ENCODE measurements at regions not wholly inside any gene's neighbourhood (a gene's known extent, or its start where the extent isn't known, plus 50 kb on each side); places are given as distances from the start of the nearest gene placed in this dataset.

GRCh38 chr10:14460447-14460846, 129.7 kb upstream of the FRMD4A start:
- H3K4me3 ChIP-seq (ENCODE audit: insufficient read depth, low read depth, low read length) = no peak overlapping the region
- no peak overlapping the region for H4K91ac ChIP-seq (ENCODE audit: insufficient read depth, low read depth, low read length)
- no peak overlapping the region for H2AFZ ChIP-seq (replicated peaks; ENCODE audit: low read length, poor library complexity)
- H2BK120ac ChIP-seq (ENCODE audit: low read depth, low read length) = no peak overlapping the region
- H3K9ac ChIP-seq (ENCODE audit: low read depth, low read length) = no peak overlapping the region
- no peak overlapping the region for H4K8ac ChIP-seq (ENCODE audit: low read depth in 2 of 2, low read length in 2 of 2)
- in situ Hi-C loops (cut with MboI; ENCODE audit: low sequenced_read_pairs) = no loop called here
- ATAC-seq (ENCODE audit: low read depth) (no peak), DNase-seq (no peak)
- H3K27ac ChIP-seq (ENCODE audit: insufficient read depth, low read length) = no peak overlapping the region
- H3K14ac ChIP-seq (replicated peaks; ENCODE audit: low read depth, low read length) = no peak overlapping the region
- no peaks in the 10 kb centered on the region for H3K36me3 ChIP-seq (ENCODE audit: control insufficient read depth, insufficient read depth, low read length)
- H2AK5ac ChIP-seq (ENCODE audit: low read depth, low read length) = no peak overlapping the region
- H3K9me3 ChIP-seq (ENCODE audit: control insufficient read depth, insufficient read depth, low read length) = no peaks in the 10 kb centered on the region
- ChIA-PET POLR2A (ENCODE audit: unreplicated experiment) (no interaction called here), CTCF (no interaction called here)
- no peak overlapping the region for H4K5ac ChIP-seq (ENCODE audit: low read depth, low read length)
- no peaks in the 10 kb centered on the region for H3K27me3 ChIP-seq (ENCODE audit: control insufficient read depth, insufficient read depth, low read length)
- no peak overlapping the region for H3K18ac ChIP-seq (ENCODE audit: low read depth, low read length)
- no CpG with 5 or more reads among the region's 2 CpGs for WGBS, 2 experiments (ENCODE audit: extremely low coverage in 2 of 2, insufficient read length in 1 of 2)
- H2BK20ac ChIP-seq (ENCODE audit: low read depth, low read length) = no peak overlapping the region
- no peaks in the 10 kb centered on the region for H3K79me1 ChIP-seq (ENCODE audit: low read depth in 1 of 2, low read length in 2 of 2)
- H4K20me1 ChIP-seq (ENCODE audit: insufficient read depth, low read length) = no peaks in the 10 kb centered on the region
- H3K23ac ChIP-seq (ENCODE audit: low read depth, low read length) = no peak overlapping the region
- no TSS peak for BruUV-seq (replicated peaks)
- no peak overlapping the region for H2AK9ac ChIP-seq (replicated peaks; ENCODE audit: low read depth, low read length, poor library complexity)
- no peak overlapping the region for H3K4me2 ChIP-seq (ENCODE audit: low read depth, low read length)
- no peak overlapping the region for H3K4ac ChIP-seq (ENCODE audit: low read depth, low read length)
- no peak overlapping the region for H3K56ac ChIP-seq (ENCODE audit: extremely low read depth, insufficient read depth, low read length)
- no peaks in the 10 kb centered on the region for H3K9me1 ChIP-seq (ENCODE audit: insufficient read depth, low read length)
- no peak overlapping the region for H2BK15ac ChIP-seq (ENCODE audit: low read depth, low read length)
- dilution Hi-C loops (cut with HindIII; ENCODE audit: low sequenced_read_pairs, unreplicated experiment) = no loop called here
- H2BK5ac ChIP-seq (ENCODE audit: low read depth, low read length, poor library complexity, severe bottlenecking) = no peak overlapping the region
- intact Hi-C loops (cut with micrococcal nuclease) = no loop called here
- H3K4me1 ChIP-seq (ENCODE audit: control insufficient read depth, insufficient read depth, low read length) = peaks cover 2% of the 10 kb centered on the region; the same call in 1 of the 2 replicates
- TF ChIP-seq USF2 (IDR thresholded peaks at IDR 0.05; ENCODE audit: low read depth, low read length) (no peak), CEBPB (IDR thresholded peaks at IDR 0.05; ENCODE audit: low read depth, low read length) (no peak), MXI1 (IDR thresholded peaks at IDR 0.05; ENCODE audit: borderline replicate concordance, low read depth, low read length) (no peak), FOS (IDR thresholded peaks at IDR 0.05; ENCODE audit: low read depth, low read length) (no peak), POLR2A (IDR thresholded peaks at IDR 0.05; ENCODE audit: low read depth, low read length) (no peak), RCOR1 (IDR thresholded peaks at IDR 0.05; ENCODE audit: insufficient replicate concordance, low read length) (no peak), BHLHE40 (IDR thresholded peaks at IDR 0.05; ENCODE audit: low read depth, low read length) (no peak), SMC3 (IDR thresholded peaks at IDR 0.05; ENCODE audit: low read depth, low read length) (no peak), MAZ (IDR thresholded peaks at IDR 0.05; ENCODE audit: borderline replicate concordance, low read depth, low read length) (no peak)

All from IMR-90 (cell line).